Esophagus (tissue), 2 donors: ENCODE measurements at regions not wholly inside any gene's neighbourhood (a gene's known extent, or its start where the extent isn't known, plus 50 kb on each side); places are given as distances from the start of the nearest gene placed in this dataset.

Experiments
- H3K27ac ChIP-seq, 2 donors: one replicate each; pipeline ENCODE4 v1.5.1; 2013; ENCODE audit warnings: low read depth in 2 of 2, mild to moderate bottlenecking in 2 of 2, inconsistent platforms in 1 of 2, low read length in 1 of 2, moderate library complexity in 1 of 2
- H3K27me3 ChIP-seq, 2 donors: one replicate each; pipeline ENCODE4 v1.6.1; 2013; ENCODE audit warnings: low read length in 2 of 2, control low read depth in 1 of 2, mild to moderate bottlenecking in 1 of 2; ENCODE audit not compliant: insufficient read depth in 2 of 2, control insufficient read depth in 1 of 2
- H3K36me3 ChIP-seq, 2 donors: one replicate each; pipeline ENCODE4 v1.6.1; 2013; ENCODE audit warnings: low read length in 1 of 2; ENCODE audit not compliant: control insufficient read depth in 2 of 2, insufficient read depth in 2 of 2
- H3K4me1 ChIP-seq, 2 donors: one replicate each; pipeline ENCODE4 v1.6.1; 2013; ENCODE audit warnings: low read length in 1 of 2; ENCODE audit not compliant: control insufficient read depth in 2 of 2, insufficient read depth in 2 of 2
- H3K4me3 ChIP-seq, 2 donors: one replicate each; pipeline ENCODE4 v1.5.1; 2013; ENCODE audit warnings: low read length in 2 of 2, mild to moderate bottlenecking in 2 of 2, low read depth in 1 of 2, moderate library complexity in 1 of 2
- H3K9me3 ChIP-seq, 2 donors: one replicate each; pipeline ENCODE4 v1.6.1; 2013; ENCODE audit warnings: mild to moderate bottlenecking in 2 of 2, low read depth in 1 of 2, low read length in 1 of 2, moderate library complexity in 1 of 2; ENCODE audit not compliant: control insufficient read depth in 2 of 2, insufficient read depth in 1 of 2
- WGBS, 2 donors: extraction: QIAGEN DNeasy Blood & Tissue Kit; methylation state at CpG; one replicate each; pipeline ENCODE4 v1.1.7; 2013; 5-methylcytosine and 5-hydroxymethylcytosine counted together
- donor health status: healthy with polysubstance abuse.
- donor health status: Bipolar disorder and iron deficiency.

GRCh38 chr11:80862011-80862410 is 1421.2 kb upstream of the TENM4 start:
- Histone ChIP-seq H3K4me1 (no peaks in the 10 kb centered on the region), H3K36me3 (no peaks in the 10 kb centered on the region), H3K4me3 (no peak overlapping the region), H3K27ac (no peak overlapping the region), H3K9me3 (no peaks in the 10 kb centered on the region), H3K27me3 (no peaks in the 10 kb centered on the region)
- 89 to 90% methylated on average over 5 of the region's 5 CpGs for WGBS, 2 donors

DNA sequence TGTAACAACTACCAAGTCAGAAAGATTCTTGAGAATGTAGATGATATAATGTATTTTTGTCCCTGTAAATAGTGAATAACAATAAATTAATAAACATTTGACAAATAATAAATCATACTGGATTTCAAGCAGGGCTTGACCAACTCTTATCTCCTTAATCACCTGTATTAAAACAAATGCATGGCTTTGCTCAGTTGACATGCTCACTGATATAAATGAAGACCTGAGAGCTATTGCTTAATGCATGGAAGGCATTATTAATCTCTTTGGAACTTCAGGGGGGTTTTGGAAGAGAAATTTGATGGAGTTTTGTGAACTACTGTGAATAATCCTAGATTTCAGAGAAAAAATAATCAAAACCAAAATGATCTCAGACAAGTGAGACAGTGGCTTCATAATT is 1420.4 kb upstream of the TENM4 start:
- no peak overlapping the region for H3K27ac ChIP-seq
- no peaks in the 10 kb centered on the region for H3K4me1 ChIP-seq
- H3K9me3 ChIP-seq = no peaks in the 10 kb centered on the region
- no peaks in the 10 kb centered on the region for H3K36me3 ChIP-seq
- no peaks in the 10 kb centered on the region for H3K27me3 ChIP-seq
- no peak overlapping the region for H3K4me3 ChIP-seq

DNA sequence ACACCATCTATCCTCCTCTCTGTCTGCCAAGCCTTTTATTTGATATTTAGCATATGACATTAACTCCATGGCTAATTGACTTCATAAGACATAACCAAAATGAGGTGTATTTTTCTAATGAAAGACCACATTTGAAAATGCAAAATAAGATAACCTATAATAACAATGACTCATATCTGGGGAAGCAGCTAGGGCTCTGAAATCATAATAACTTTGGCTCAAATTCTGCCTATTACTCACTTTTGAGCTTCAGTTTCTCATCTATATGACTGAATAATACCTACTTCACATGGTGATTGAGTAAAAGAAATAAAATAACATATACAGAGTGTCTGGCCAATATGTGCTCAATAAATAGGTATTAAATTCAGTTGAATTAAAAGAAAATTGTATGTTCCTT is 1419.8 kb upstream of the TENM4 start:
- Histone ChIP-seq H3K36me3 (no peaks in the 10 kb centered on the region), H3K27me3 (no peaks in the 10 kb centered on the region), H3K9me3 (no peaks in the 10 kb centered on the region), H3K27ac (no peak overlapping the region), H3K4me1 (no peaks in the 10 kb centered on the region), H3K4me3 (no peak overlapping the region)

- Histone ChIP-seq H3K4me1 (no peaks in the 10 kb centered on the region), H3K9me3 (no peaks in the 10 kb centered on the region), H3K27me3 (no peaks in the 10 kb centered on the region), H3K36me3 (no peaks in the 10 kb centered on the region), H3K4me3 (no peak overlapping the region), H3K27ac (no peak overlapping the region)
- 38 to 42% methylated on average over 1 of the region's 1 CpG for WGBS, 2 donors
Measured at GRCh38 chr11:80856066-80856465, 1415.2 kb upstream of the TENM4 start.

DNA sequence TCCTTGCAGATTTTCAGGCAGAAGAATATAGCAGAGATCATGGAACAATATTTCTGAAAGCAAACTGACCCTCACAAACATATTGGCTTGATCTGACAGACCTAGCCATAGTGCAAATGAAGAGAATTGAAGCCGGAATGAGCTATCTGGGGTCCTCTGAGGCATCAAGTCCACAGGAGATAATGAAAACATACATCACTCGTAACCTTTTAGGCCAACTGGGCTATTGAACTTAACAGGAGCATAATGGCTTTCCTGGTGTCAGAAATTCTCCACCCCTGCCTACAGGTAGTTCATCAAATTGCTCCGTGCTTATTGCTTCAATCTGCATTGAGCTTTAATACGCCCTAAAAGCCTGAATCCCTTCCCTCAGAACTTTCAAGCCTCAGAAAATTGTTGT is 1414.6 kb upstream of the TENM4 start:
- 86 to 89% methylated on average over 4 of the region's 4 CpGs for WGBS, 2 donors
- no peaks in the 10 kb centered on the region for H3K36me3 ChIP-seq
- no peak overlapping the region for H3K4me3 ChIP-seq
- H3K4me1 ChIP-seq = no peaks in the 10 kb centered on the region
- H3K27ac ChIP-seq = no peak overlapping the region
- H3K27me3 ChIP-seq = no peaks in the 10 kb centered on the region
- H3K9me3 ChIP-seq = no peaks in the 10 kb centered on the region

- H3K27ac ChIP-seq = no peak overlapping the region
- H3K4me1 ChIP-seq = no peaks in the 10 kb centered on the region
- H3K9me3 ChIP-seq = no peaks in the 10 kb centered on the region
- no peaks in the 10 kb centered on the region for H3K36me3 ChIP-seq
- H3K4me3 ChIP-seq = no peak overlapping the region
- no peaks in the 10 kb centered on the region for H3K27me3 ChIP-seq
- WGBS, 2 donors = 88 to 89% methylated on average over 3 of the region's 3 CpGs
Measured at GRCh38 chr11:80849253-80849652, 1408.4 kb upstream of the TENM4 start.

- no peaks in the 10 kb centered on the region for H3K9me3 ChIP-seq
- no peak overlapping the region for H3K4me3 ChIP-seq
- no peak overlapping the region for H3K27ac ChIP-seq
- no peaks in the 10 kb centered on the region for H3K4me1 ChIP-seq
- H3K36me3 ChIP-seq = no peaks in the 10 kb centered on the region
- 85 to 86% methylated on average over 3 of the region's 3 CpGs for WGBS, 2 donors
- no peaks in the 10 kb centered on the region for H3K27me3 ChIP-seq
Measured at GRCh38 chr11:80846979-80847378, 1406.1 kb upstream of the TENM4 start.

DNA sequence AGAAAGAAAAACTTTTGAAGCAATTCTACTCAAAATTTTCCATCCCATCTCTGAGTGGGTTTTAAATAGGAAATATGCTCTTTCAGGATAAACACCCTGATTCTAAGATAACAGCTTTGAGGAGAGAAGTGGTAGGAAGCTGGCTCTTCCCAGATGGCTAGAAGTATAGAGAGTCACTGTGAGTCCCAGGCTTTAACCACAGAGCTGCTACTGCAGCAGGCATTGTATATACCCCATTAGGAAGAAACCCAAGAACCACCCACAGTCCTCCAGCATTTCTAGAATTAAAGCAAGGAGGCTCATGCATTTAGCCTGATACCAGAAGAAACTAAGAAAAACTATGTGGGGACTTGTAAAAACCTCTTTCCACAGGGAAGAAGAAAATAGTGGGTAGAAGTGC is 1405.6 kb upstream of the TENM4 start:
- Histone ChIP-seq H3K27ac (no peak overlapping the region), H3K27me3 (no peaks in the 10 kb centered on the region), H3K4me1 (no peaks in the 10 kb centered on the region), H3K9me3 (no peaks in the 10 kb centered on the region), H3K36me3 (no peaks in the 10 kb centered on the region), H3K4me3 (no peak overlapping the region)

DNA sequence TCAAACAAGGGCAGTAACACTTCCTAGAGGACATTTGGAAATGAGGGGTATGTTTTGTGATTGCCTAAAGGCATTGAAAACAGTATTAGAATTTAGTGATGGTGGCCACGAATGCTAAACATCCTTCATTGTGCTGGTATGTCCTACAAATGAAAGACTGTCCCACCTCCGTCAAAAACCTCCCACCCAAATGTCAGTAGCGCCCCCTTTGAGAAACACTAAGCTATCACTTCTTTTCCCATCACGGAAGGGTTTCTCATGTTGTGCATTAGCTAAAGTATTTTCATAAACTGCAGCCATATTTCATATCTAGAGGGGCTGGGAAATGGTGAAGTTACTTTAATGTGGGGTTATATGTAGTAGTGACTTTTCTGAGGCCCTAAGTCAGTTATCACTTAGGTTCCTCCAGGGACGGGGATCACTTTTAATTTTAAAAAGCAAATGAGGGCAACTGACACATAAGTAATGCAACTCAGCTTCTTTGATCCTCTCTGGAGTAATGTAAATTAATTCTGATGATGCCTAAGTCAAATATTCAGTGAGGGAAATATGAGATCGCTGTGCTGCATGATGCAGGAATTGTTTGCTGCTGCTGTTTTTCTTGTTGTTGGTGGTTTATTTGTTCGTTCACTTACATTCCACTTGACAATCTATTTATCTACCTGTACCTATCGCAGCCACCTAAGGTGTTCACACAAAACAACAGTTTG is 1403.4 kb upstream of the TENM4 start:
- 81 to 86% methylated on average over 8 of the region's 8 CpGs for WGBS, 2 donors
- no peaks in the 10 kb centered on the region for H3K36me3 ChIP-seq
- H3K4me3 ChIP-seq = no peak overlapping the region
- no peaks in the 10 kb centered on the region for H3K27me3 ChIP-seq
- no peak overlapping the region for H3K27ac ChIP-seq
- H3K4me1 ChIP-seq = no peaks in the 10 kb centered on the region
- H3K9me3 ChIP-seq = no peaks in the 10 kb centered on the region

DNA sequence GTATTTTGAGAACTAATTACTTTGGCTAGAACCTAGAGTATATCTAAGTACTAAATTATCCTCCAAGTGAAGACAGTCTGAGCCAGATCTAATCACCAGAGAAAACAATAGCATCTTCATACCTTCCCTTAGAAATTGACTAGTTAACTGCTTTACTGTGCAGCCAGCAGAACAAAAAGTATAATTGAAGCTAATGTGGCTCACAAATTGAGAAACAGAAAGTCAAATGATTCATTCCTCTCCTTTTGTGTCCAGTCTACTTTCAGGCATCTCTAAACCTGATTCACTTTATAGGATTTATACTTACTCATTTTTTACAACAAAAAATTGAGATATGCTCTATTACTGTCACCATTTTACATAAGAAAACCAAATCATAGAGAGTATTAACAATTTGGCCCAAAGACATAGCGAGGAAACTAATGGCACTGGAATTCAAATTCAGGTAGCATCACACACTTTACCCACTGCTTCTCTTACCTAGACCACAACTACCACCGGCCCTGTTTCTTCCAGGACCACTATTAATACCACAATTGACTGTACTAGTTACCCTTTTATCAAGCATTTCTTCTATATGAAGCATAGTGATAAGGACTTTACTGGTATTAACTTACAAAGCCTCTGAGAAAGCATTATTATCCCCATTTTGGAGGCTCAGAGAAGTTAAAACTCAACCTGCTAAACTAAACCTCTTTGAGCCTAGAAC is 1402.6 kb upstream of the TENM4 start:
- Histone ChIP-seq H3K36me3 (no peaks in the 10 kb centered on the region), H3K4me1 (no peaks in the 10 kb centered on the region), H3K4me3 (no peak overlapping the region), H3K9me3 (no peaks in the 10 kb centered on the region), H3K27me3 (no peaks in the 10 kb centered on the region), H3K27ac (no peak overlapping the region)
- 90 to 94% methylated on average over 2 of the region's 2 CpGs for WGBS, 2 donors
